H9 (cell line): ENCODE measurements at regions not wholly inside any gene's neighbourhood (a gene's known extent, or its start where the extent isn't known, plus 50 kb on each side); places are given as distances from the start of the nearest gene placed in this dataset.

ENCODE experiments used
- DNase-seq: peaks from one replicate; pipeline ENCODE4 v3.0.0-alpha.2; 2017
- H2AFZ ChIP-seq: one replicate; pipeline ENCODE4 v1.6.1; 2013; ENCODE audit warnings: mild to moderate bottlenecking, low read length, control low read depth, moderate library complexity
- H2AK5ac ChIP-seq: 2 replicates; pipeline ENCODE4 v1.6.1; 2013; ENCODE audit warnings: low read length, control low read depth, mixed read lengths; ENCODE audit not compliant: insufficient read length
- H2BK120ac ChIP-seq: one replicate; pipeline ENCODE4 v1.6.1; 2013; ENCODE audit warnings: low read depth, mild to moderate bottlenecking, low read length, control low read depth, inconsistent platforms; ENCODE audit not compliant: poor library complexity, severe bottlenecking
- H2BK12ac ChIP-seq: 2 replicates; pipeline ENCODE4 v1.6.1; 2013; ENCODE audit warnings: low read length, control low read depth, mixed read lengths, low read depth; ENCODE audit not compliant: insufficient read length
- H2BK15ac ChIP-seq: 2 replicates; pipeline ENCODE4 v1.6.1; 2013; ENCODE audit warnings: low read depth, low read length, control low read depth
- H2BK20ac ChIP-seq: one replicate; pipeline ENCODE4 v1.6.1; 2013; ENCODE audit warnings: low read depth, mild to moderate bottlenecking, low read length, control low read depth, inconsistent platforms; ENCODE audit not compliant: poor library complexity, severe bottlenecking
- H2BK5ac ChIP-seq: 2 replicates; pipeline ENCODE4 v1.6.1; 2013; ENCODE audit warnings: low read length, control low read depth, mixed read lengths; ENCODE audit not compliant: insufficient read length
- H3K14ac ChIP-seq: 2 replicates; pipeline ENCODE4 v1.6.1; 2013; ENCODE audit warnings: low read length, control low read depth; ENCODE audit not compliant: insufficient read depth
- H3K18ac ChIP-seq: 2 replicates; pipeline ENCODE4 v1.6.1; 2013; ENCODE audit warnings: low read depth, mild to moderate bottlenecking, mixed read lengths, low read length, control low read depth; ENCODE audit not compliant: insufficient read length
- H3K23ac ChIP-seq: 2 replicates; pipeline ENCODE4 v1.6.1; 2013; ENCODE audit warnings: low read length, control low read depth, mixed read lengths, low read depth; ENCODE audit not compliant: insufficient read length
- H3K23me2 ChIP-seq: 2 replicates; pipeline ENCODE4 v1.6.1; 2013; ENCODE audit warnings: low read depth, mild to moderate bottlenecking, mixed read lengths, low read length, control low read depth; ENCODE audit not compliant: insufficient read length, poor library complexity, severe bottlenecking
- H3K27ac ChIP-seq: 2 replicates; pipeline ENCODE4 v1.5.1; 2013; ENCODE audit warnings: low read length, control low read depth, mixed read lengths, low read depth; ENCODE audit not compliant: insufficient read length
- H3K27me3 ChIP-seq: 2 replicates; pipeline ENCODE4 v1.6.1; 2013; ENCODE audit warnings: low read length, control low read depth, inconsistent platforms; ENCODE audit not compliant: insufficient read depth
- H3K4ac ChIP-seq: 2 replicates; pipeline ENCODE4 v1.6.1; 2013; ENCODE audit warnings: low read depth, mild to moderate bottlenecking, control low read depth, inconsistent platforms, low read length, moderate library complexity
- H3K4me1 ChIP-seq: 2 replicates; pipeline ENCODE4 v1.6.1; 2013; ENCODE audit warnings: low read length, control low read depth, inconsistent platforms; ENCODE audit not compliant: insufficient read depth
- H3K4me2 ChIP-seq: 2 replicates; pipeline ENCODE4 v1.6.1; 2013; ENCODE audit warnings: low read length, control low read depth, mixed read lengths; ENCODE audit not compliant: insufficient read length, insufficient read depth
- H3K56ac ChIP-seq: 2 replicates; pipeline ENCODE4 v1.6.1; 2013; ENCODE audit warnings: low read depth, mild to moderate bottlenecking, mixed read lengths, low read length, control low read depth; ENCODE audit not compliant: insufficient read length
- H3K79me1 ChIP-seq: 2 replicates; pipeline ENCODE4 v1.6.1; 2013; ENCODE audit warnings: low read depth, mild to moderate bottlenecking, moderate library complexity, low read length, control low read depth, inconsistent platforms; ENCODE audit not compliant: insufficient read depth, poor library complexity, severe bottlenecking
- H3K79me2 ChIP-seq: 2 replicates; pipeline ENCODE4 v1.6.1; 2013; ENCODE audit warnings: low read length, control low read depth, inconsistent platforms; ENCODE audit not compliant: insufficient read depth
- H3K9ac ChIP-seq: 2 replicates; pipeline ENCODE4 v1.6.1; 2013; ENCODE audit warnings: low read length, control low read depth, mixed read lengths; ENCODE audit not compliant: insufficient read length; ENCODE audit errors: extremely low read depth
- H3K9me3 ChIP-seq: one replicate; pipeline ENCODE4 v1.6.1; 2013; ENCODE audit warnings: low read depth, low read length, inconsistent platforms; ENCODE audit not compliant: control insufficient read depth
- H3T11ph ChIP-seq: one replicate; pipeline ENCODE4 v1.6.1; 2013; ENCODE audit warnings: mild to moderate bottlenecking, low read length, control low read depth, inconsistent platforms
- H4K20me1 ChIP-seq: one replicate; pipeline ENCODE4 v1.6.1; 2013; ENCODE audit not compliant: control insufficient read depth, insufficient read length, insufficient read depth
- H4K5ac ChIP-seq: 2 replicates; pipeline ENCODE4 v1.6.1; 2013; ENCODE audit warnings: low read depth, mild to moderate bottlenecking, mixed read lengths, low read length, control low read depth; ENCODE audit not compliant: insufficient read length
- H4K8ac ChIP-seq: replicated peaks from 2 replicates; pipeline ENCODE4 v1.6.1; 2013; ENCODE audit warnings: low read length, control low read depth, mixed read lengths, low read depth; ENCODE audit not compliant: insufficient read length
- H4K91ac ChIP-seq: 2 replicates; pipeline ENCODE4 v1.6.1; 2013; ENCODE audit warnings: low read depth, mild to moderate bottlenecking, moderate library complexity, mixed read lengths, low read length, control low read depth; ENCODE audit not compliant: insufficient read length
- H3K27ac Mint-ChIP-seq, 3 experiments: 2 replicates in 2 of 3; 3 replicates in 1 of 3; pipeline ENCODE4 v1.8.0; 2020 to 2021; ENCODE audit warnings: mixed read lengths in 3 of 3, mild to moderate bottlenecking in 1 of 3, moderate library complexity in 1 of 3
- H3K27me3 Mint-ChIP-seq: 2 replicates; pipeline ENCODE4 v1.8.0; 2021; ENCODE audit warnings: low read depth, mild to moderate bottlenecking, moderate library complexity, mixed read lengths
- H3K36me3 Mint-ChIP-seq, 3 experiments: 2 replicates in 2 of 3; 3 replicates in 1 of 3; pipeline ENCODE4 v1.8.0; 2020 to 2021; ENCODE audit warnings: low read depth in 3 of 3, mixed read lengths in 3 of 3; ENCODE audit not compliant: insufficient read depth in 1 of 3
- H3K4me1 Mint-ChIP-seq, 2 experiments: 2 replicates each; pipeline ENCODE4 v1.8.0; 2020; ENCODE audit warnings: mixed read lengths in 2 of 2
- H3K4me3 Mint-ChIP-seq, 2 experiments: 2 replicates in 1 of 2; 3 replicates in 1 of 2; pipeline ENCODE4 v1.8.0; 2020 to 2021; ENCODE audit warnings: mild to moderate bottlenecking in 2 of 2, mixed read lengths in 2 of 2, moderate library complexity in 1 of 2
- H3K9me3 Mint-ChIP-seq, 2 experiments: 2 replicates in 1 of 2; 3 replicates in 1 of 2; pipeline ENCODE4 v1.8.0; 2020; ENCODE audit warnings: mild to moderate bottlenecking in 2 of 2, mixed read lengths in 2 of 2, moderate library complexity in 1 of 2
- WGBS: extraction: QIAGEN DNeasy Blood & Tissue Kit; methylation state at CpG from one replicate; pipeline ENCODE4 v1.1.7; 2013; ENCODE audit warnings: missing lambda C conversion rate, low lambda C conversion rate, mixed read lengths; ENCODE audit not compliant: insufficient read length; ENCODE audit errors: extremely low coverage; 5-methylcytosine and 5-hydroxymethylcytosine counted together
- TF ChIP-seq, protein P1 (sequence below): fragments of 200-600 bp; sonication (generic); conservative IDR thresholded peaks from 3 replicates; pipeline ENCODE4 v1.8.0; 2021; ENCODE audit warnings: antibody characterized with exemption, mild to moderate bottlenecking

DNA sequence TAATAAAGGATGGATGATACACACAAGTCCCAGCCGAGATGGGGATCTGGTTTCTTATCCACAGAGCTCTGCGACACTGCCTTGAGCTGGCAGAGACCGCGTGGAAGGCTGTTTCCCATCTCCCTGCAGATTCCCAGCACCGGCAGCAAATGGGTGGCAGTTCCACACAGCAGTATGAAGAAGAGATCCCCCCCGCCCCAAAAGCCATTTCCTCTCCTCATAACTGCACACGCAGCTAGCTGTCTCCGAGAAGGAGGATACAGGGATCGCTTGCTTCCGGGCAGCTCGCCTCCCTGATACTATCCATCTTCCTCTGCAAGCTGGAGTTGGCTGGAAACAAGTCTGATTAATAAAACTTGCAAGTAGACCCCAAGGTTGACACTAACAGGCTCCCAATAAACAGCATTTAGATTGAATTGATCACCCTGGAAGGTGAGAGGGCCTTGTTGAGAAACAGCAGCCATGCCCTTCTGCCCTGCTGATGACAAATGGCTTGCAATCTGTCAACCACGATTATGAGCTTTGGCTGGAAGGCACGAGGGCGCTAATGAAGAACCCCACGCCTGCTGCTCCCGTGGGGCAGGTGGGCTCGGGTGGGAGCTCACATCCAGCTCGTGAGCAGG, 642.3 kb downstream of the AJAP1 start:
- H3K4me1 Mint-ChIP-seq, result peaks cover 6 to 9% of the 10 kb centered on the region in 2 experiments; a peak in 3 of 4 replicates
- no peak overlapping the region for H3K27ac Mint-ChIP-seq
- H3K27ac ChIP-seq, result no peak overlapping the region

More for the DNA sequence above, 642.3 kb downstream of the AJAP1 start:
- H3K4ac ChIP-seq, result no peak overlapping the region
- H3K27me3 ChIP-seq, result no peaks in the 10 kb centered on the region
- H3K23ac ChIP-seq, result no peak overlapping the region
- no peak overlapping the region for H4K5ac ChIP-seq
- no peak overlapping the region for H3K18ac ChIP-seq
- no peak overlapping the region for H3K4me2 ChIP-seq
- H3K9ac ChIP-seq, result no peak overlapping the region
- H3K36me3 Mint-ChIP-seq, result no peaks in the 10 kb centered on the region; a peak in 1 of 7 replicates
- TF ChIP-seq, protein P1, sequence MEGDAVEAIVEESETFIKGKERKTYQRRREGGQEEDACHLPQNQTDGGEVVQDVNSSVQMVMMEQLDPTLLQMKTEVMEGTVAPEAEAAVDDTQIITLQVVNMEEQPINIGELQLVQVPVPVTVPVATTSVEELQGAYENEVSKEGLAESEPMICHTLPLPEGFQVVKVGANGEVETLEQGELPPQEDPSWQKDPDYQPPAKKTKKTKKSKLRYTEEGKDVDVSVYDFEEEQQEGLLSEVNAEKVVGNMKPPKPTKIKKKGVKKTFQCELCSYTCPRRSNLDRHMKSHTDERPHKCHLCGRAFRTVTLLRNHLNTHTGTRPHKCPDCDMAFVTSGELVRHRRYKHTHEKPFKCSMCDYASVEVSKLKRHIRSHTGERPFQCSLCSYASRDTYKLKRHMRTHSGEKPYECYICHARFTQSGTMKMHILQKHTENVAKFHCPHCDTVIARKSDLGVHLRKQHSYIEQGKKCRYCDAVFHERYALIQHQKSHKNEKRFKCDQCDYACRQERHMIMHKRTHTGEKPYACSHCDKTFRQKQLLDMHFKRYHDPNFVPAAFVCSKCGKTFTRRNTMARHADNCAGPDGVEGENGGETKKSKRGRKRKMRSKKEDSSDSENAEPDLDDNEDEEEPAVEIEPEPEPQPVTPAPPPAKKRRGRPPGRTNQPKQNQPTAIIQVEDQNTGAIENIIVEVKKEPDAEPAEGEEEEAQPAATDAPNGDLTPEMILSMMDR, result no peak
- H3K14ac ChIP-seq, result no peak overlapping the region
- no peak overlapping the region for H3K4me3 Mint-ChIP-seq
- no peaks in the 10 kb centered on the region for H3K23me2 ChIP-seq
- WGBS, result no CpG with 5 or more reads among the region's 18 CpGs
- no peaks in the 10 kb centered on the region for H4K20me1 ChIP-seq
- H2AFZ ChIP-seq, result no peak overlapping the region
- no peaks in the 10 kb centered on the region for H3K4me1 ChIP-seq
- H2BK15ac ChIP-seq, result no peak overlapping the region
- H2BK20ac ChIP-seq, result no peak overlapping the region
- H3K27me3 Mint-ChIP-seq, result peaks cover 40% of the 10 kb centered on the region
- no peak overlapping the region for H3K56ac ChIP-seq
- no peak for DNase-seq
- H3T11ph ChIP-seq, result no peak overlapping the region
- no peaks in the 10 kb centered on the region for H3K9me3 Mint-ChIP-seq
- H2AK5ac ChIP-seq, result no peak overlapping the region
- no peak overlapping the region for H4K91ac ChIP-seq
- H2BK5ac ChIP-seq, result no peak overlapping the region
- H2BK12ac ChIP-seq, result no peak overlapping the region
- H2BK120ac ChIP-seq, result no peak overlapping the region
- no peaks in the 10 kb centered on the region for H3K9me3 ChIP-seq
- no peaks in the 10 kb centered on the region for H3K79me2 ChIP-seq
- no peaks in the 10 kb centered on the region for H3K79me1 ChIP-seq
- H4K8ac ChIP-seq, result no peak overlapping the region
